Liver (tissue), 3 donors: ENCODE measurements at regions not wholly inside any gene's neighbourhood (a gene's known extent, or its start where the extent isn't known, plus 50 kb on each side); places are given as distances from the start of the nearest gene placed in this dataset.

Experiments
- EGR1 ChIP-seq, 2 donors: IDR thresholded peaks; 2 replicates each; pipeline ENCODE4 v1.6.1; 2016 to 2018; ENCODE audit warnings: antibody characterized with exemption in 2 of 2, low read depth in 2 of 2
- FOXA1 ChIP-seq: IDR thresholded peaks from 2 replicates; pipeline ENCODE4 v1.6.1; 2016; ENCODE audit warnings: antibody characterized with exemption
- JUND ChIP-seq, 2 donors: IDR thresholded peaks; 2 replicates each; pipeline ENCODE4 v1.6.1; 2016; ENCODE audit warnings: antibody characterized with exemption in 2 of 2
- NR2F2 ChIP-seq: IDR thresholded peaks from 2 replicates; pipeline ENCODE4 v1.6.1; 2016; ENCODE audit warnings: antibody characterized with exemption
- RAD21 ChIP-seq, 2 donors: IDR thresholded peaks; 2 replicates each; pipeline ENCODE4 v1.6.1; 2016; ENCODE audit warnings: antibody characterized with exemption in 2 of 2, mild to moderate bottlenecking in 2 of 2
- SP1 ChIP-seq: IDR thresholded peaks from 2 replicates; pipeline ENCODE4 v1.6.1; 2018; ENCODE audit warnings: antibody characterized with exemption, mild to moderate bottlenecking
- TAF1 ChIP-seq: conservative IDR thresholded peaks from 2 replicates; pipeline ENCODE4 v1.6.1; 2016; ENCODE audit warnings: antibody characterized with exemption, mild to moderate bottlenecking
- YY1 ChIP-seq: IDR thresholded peaks from 2 replicates; pipeline ENCODE4 v1.6.1; 2016; ENCODE audit warnings: antibody characterized with exemption, mild to moderate bottlenecking
- TF ChIP-seq, protein P1 (sequence below): fragments of 150-350 bp; IDR thresholded peaks from 2 replicates; pipeline ENCODE4 v1.5.1; 2017; ENCODE audit warnings: improper control_type of control experiment, low read depth, low read length; ENCODE audit not compliant: missing input control
- TF ChIP-seq, protein P2 (sequence below): IDR thresholded peaks from 2 replicates; pipeline ENCODE4 v1.6.1; 2016; ENCODE audit warnings: antibody characterized with exemption
- TF ChIP-seq, protein P3 (sequence below): IDR thresholded peaks from 2 replicates; pipeline ENCODE4 v1.6.1; 2016; ENCODE audit warnings: antibody characterized with exemption
- TF ChIP-seq, protein P4 (sequence below): IDR thresholded peaks from 2 replicates; pipeline ENCODE4 v1.6.1; 2016; ENCODE audit warnings: antibody characterized with exemption
- TF ChIP-seq, protein P5 (sequence below): IDR thresholded peaks from 2 replicates; pipeline ENCODE4 v1.6.1; 2016; ENCODE audit warnings: antibody characterized with exemption, mild to moderate bottlenecking
- donor health status: healthy.
- donor health status: healthy.

DNA sequence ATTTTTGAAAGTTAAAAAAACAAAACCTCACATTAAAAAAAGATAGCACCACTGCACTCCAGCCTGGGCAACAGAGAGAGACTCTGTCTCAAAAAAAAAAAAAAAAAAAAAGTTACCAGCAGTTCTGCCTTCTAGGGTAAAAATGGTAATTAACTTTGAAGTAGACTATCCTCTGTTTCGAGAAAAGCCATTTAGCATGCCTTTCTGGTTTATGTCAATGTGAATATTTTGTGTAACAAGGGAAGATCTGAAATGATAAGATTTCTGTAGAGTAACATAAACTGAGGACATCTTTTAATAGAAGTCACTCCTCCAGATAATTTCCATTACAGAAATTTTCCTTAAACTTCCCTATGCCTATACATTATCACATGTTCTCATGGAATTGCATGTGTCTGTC, 203.2 kb upstream of the GAP43 start:
- TF ChIP-seq, protein P1, sequence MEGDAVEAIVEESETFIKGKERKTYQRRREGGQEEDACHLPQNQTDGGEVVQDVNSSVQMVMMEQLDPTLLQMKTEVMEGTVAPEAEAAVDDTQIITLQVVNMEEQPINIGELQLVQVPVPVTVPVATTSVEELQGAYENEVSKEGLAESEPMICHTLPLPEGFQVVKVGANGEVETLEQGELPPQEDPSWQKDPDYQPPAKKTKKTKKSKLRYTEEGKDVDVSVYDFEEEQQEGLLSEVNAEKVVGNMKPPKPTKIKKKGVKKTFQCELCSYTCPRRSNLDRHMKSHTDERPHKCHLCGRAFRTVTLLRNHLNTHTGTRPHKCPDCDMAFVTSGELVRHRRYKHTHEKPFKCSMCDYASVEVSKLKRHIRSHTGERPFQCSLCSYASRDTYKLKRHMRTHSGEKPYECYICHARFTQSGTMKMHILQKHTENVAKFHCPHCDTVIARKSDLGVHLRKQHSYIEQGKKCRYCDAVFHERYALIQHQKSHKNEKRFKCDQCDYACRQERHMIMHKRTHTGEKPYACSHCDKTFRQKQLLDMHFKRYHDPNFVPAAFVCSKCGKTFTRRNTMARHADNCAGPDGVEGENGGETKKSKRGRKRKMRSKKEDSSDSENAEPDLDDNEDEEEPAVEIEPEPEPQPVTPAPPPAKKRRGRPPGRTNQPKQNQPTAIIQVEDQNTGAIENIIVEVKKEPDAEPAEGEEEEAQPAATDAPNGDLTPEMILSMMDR = no peak
- TF ChIP-seq, protein P2, sequence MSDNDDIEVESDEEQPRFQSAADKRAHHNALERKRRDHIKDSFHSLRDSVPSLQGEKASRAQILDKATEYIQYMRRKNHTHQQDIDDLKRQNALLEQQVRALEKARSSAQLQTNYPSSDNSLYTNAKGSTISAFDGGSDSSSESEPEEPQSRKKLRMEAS = no peak
- TF ChIP-seq FOXA1 = no peak
- no peak for TF ChIP-seq TAF1
- no peak for TF ChIP-seq JUND (IDR thresholded peaks at IDR 0.05)
- TF ChIP-seq, protein P3, sequence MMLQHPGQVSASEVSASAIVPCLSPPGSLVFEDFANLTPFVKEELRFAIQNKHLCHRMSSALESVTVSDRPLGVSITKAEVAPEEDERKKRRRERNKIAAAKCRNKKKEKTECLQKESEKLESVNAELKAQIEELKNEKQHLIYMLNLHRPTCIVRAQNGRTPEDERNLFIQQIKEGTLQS = no peak
- TF ChIP-seq SP1 = no peak
- no peak for TF ChIP-seq RAD21 (IDR thresholded peaks at IDR 0.05)
- TF ChIP-seq EGR1 (IDR thresholded peaks at IDR 0.05; ENCODE audit: low read depth in 2 of 2) = no peak
- TF ChIP-seq, protein P4, sequence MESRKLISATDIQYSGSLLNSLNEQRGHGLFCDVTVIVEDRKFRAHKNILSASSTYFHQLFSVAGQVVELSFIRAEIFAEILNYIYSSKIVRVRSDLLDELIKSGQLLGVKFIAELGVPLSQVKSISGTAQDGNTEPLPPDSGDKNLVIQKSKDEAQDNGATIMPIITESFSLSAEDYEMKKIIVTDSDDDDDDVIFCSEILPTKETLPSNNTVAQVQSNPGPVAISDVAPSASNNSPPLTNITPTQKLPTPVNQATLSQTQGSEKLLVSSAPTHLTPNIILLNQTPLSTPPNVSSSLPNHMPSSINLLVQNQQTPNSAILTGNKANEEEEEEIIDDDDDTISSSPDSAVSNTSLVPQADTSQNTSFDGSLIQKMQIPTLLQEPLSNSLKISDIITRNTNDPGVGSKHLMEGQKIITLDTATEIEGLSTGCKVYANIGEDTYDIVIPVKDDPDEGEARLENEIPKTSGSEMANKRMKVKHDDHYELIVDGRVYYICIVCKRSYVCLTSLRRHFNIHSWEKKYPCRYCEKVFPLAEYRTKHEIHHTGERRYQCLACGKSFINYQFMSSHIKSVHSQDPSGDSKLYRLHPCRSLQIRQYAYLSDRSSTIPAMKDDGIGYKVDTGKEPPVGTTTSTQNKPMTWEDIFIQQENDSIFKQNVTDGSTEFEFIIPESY = no peak
- TF ChIP-seq, protein P5, sequence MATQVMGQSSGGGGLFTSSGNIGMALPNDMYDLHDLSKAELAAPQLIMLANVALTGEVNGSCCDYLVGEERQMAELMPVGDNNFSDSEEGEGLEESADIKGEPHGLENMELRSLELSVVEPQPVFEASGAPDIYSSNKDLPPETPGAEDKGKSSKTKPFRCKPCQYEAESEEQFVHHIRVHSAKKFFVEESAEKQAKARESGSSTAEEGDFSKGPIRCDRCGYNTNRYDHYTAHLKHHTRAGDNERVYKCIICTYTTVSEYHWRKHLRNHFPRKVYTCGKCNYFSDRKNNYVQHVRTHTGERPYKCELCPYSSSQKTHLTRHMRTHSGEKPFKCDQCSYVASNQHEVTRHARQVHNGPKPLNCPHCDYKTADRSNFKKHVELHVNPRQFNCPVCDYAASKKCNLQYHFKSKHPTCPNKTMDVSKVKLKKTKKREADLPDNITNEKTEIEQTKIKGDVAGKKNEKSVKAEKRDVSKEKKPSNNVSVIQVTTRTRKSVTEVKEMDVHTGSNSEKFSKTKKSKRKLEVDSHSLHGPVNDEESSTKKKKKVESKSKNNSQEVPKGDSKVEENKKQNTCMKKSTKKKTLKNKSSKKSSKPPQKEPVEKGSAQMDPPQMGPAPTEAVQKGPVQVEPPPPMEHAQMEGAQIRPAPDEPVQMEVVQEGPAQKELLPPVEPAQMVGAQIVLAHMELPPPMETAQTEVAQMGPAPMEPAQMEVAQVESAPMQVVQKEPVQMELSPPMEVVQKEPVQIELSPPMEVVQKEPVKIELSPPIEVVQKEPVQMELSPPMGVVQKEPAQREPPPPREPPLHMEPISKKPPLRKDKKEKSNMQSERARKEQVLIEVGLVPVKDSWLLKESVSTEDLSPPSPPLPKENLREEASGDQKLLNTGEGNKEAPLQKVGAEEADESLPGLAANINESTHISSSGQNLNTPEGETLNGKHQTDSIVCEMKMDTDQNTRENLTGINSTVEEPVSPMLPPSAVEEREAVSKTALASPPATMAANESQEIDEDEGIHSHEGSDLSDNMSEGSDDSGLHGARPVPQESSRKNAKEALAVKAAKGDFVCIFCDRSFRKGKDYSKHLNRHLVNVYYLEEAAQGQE = no peak
- no peak for TF ChIP-seq NR2F2
- no peak for TF ChIP-seq YY1
